A204.1 (cell line): ENCODE measurements at regions not wholly inside any gene's neighbourhood (a gene's known extent, or its start where the extent isn't known, plus 50 kb on each side); places are given as distances from the start of the nearest gene placed in this dataset.

ENCODE experiments used
- FAIRE-seq: peaks from 2 replicates; lab custom pipeline; 2012; peaks lifted over from hg19 to GRCh38; lab: Jason Lieb, UNC

DNA sequence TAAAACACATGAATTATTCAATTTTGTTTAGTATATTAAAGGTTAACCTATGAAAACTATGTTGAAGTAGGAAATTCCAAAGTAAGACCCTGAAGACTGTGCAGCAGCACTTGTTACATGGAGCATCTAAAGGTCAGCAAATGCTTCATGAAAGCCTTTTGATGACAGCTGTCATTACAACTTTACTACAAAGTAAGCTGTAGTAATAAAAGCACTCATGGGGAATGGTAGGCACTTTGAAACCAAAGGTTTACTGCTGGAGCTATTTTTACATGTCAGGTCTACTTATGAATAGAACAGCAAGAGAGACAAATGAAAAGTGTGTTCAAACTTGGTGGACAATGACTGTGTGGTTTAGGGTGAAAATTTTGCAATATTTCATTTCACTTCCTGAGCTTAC is 672.5 kb upstream of the PCDH20 start:
- no peak for FAIRE-seq

DNA sequence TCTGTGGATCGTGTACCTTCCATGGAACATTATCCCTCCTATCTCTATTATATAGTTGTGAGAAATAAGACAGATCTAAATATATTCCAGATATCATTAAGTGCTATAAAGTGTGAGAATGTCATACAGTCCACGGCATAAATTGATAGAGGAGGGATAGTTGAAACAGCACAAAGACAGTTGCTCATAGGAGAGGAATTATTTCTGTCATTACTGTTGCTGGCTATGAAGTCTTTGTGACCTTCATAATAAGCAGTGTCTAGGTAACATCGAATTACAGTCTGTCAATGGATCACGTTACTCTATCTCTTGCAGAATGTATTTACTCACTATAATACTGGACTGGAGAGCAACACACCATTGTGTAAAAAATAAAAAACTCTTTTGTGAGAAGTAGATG is 671.5 kb upstream of the PCDH20 start:
- no peak for FAIRE-seq

DNA sequence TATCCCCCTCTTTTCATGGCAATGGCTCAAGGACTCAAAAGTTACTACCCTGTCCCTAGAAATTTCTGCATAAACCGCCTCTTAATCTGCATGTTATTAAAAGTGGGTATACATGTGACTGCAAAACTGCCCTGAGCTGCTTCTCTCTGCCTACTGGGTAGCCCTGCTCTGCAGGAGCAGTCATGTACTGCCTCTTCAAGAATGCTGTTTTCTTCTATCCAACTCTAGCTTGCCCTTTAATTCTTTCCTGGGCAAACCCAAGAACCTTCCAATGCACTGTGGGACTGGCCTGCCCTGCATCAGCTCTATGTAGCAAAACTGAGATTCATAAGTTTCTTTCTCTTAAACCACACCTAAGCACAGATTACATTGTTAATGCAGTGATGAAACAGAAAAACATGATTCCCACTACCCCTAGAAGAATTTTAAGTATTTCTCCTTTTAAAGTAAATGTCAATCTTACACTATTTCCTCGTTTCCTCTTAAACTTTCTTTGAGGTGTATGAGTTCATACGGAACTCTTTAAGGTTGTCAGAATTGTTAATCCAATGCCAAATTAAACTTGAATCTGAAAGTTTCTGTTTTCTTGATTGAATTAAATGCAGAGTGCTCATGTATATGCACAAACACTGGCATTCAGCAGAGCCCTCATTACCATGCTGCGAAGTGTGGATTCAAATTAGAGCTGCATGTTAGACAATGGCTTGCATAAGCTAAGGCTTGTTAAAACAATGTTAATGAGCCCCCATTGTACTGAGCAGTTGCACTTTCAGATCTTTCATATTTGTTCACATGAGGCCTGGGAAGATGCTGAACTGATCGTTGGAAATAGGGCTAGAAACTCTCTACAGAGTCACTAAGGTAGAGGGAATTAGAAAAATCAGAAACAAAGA is 669.9 kb upstream of the PCDH20 start:
- no peak for FAIRE-seq

DNA sequence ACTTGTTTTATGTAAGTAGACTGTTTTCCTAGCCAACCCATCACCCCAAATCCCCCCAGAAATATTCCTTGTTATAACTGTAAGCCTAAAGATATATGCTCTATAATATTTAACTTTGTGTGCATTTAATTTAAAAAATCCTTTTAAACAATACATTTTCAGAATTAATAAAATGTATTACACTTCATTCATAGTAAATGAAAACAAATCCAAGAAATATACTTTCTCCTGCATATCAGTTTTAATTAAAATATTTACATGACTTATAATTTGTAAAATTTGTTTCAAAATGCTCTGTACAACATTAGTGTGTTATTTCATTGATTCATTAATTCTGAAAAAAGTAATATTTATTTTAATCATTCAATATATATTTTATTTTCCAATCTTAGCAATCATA is 669.1 kb upstream of the PCDH20 start:
- FAIRE-seq: peak; percentile 41

DNA sequence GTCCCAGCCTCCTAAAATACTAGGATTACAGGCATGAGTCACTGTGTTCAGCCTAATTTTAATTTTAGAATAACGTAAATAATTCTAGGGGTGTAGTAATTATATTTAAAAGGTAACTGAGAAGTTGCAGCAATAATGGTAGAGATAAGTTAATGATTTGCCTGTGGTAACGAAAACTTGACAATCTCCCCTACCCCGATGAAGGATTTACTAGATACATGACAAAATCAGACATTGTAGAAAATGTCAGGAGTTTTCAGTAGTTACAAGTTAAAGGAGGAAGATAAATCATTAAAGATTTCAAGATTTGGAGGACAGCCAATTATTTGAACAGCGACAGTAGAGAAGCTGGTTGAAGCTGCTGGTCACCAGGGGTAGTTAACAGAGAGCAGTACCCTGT is 652.2 kb upstream of the PCDH20 start:
- no peak for FAIRE-seq

DNA sequence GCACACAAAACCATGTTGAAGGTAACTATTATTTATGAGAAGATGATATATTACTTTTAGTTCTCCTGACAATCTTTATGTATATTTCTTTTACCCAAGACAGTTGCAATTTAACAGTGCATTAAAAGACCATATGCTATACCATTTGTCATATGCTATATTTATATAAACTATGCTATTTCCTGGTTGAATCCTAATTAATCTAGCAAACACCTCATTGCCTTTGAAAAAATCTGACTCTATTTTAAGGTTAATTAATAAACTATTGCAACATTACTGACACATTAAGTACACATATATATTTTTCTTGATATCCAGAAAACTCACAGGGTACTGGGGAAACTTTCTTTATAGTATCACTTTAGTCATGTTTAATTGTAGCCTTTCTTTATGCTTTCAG is 649.4 kb upstream of the PCDH20 start:
- no peak for FAIRE-seq

DNA sequence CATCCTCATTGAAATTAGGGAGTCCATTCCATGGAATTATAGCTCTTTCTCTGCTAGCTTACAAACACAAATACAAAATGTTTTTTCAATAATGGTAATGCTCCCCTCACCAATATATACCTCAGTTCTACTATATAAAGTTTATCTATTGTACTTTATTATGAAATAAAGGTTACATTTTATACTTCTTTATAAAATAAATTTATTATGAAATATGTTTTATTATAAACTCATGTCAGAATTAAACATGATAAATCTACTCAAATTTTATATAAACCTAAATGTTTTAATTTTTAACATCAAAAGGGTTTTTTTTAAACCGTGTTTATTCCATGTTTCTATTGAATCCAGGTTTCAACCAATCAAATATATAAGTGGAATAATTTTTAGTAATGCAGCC is 646.1 kb upstream of the PCDH20 start:
- FAIRE-seq: no peak

DNA sequence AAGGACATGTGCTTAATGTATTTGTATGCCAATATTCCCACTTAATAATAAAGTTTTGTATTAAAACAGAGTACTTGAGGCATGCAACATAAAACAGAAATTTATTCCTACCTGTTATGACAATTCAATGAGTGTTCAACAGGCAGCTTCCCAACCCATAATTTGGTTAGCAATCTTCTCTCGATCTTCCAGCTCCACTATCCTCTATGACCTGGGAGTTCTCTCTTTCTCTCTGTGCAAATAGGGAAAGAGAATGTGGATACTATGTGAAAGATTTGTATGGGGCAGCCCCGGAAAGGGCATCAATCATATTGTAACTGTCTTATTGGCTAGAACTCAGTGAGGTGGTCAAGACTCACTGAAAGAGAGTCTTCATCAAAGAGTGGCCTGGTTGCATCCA is 644.9 kb upstream of the PCDH20 start:
- FAIRE-seq: no peak

DNA sequence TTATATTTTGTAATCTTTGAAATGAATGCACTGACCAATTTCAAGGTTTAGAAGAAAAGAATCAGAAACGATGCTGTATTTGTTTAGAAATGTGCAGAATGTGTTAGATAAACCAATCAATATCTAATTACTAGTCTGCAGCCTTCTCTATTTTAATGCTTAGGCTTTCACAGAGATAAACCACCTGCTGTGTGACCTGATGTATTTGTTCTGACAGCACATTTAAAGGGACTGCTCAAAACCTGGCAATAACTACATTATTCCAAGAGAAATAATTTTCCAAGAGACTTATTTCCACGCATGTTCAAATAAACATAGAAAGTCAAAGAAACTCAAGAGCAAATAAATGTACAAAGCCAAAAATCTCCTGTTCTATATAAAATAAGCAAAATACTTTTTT is 641.6 kb upstream of the PCDH20 start:
- no peak for FAIRE-seq

DNA sequence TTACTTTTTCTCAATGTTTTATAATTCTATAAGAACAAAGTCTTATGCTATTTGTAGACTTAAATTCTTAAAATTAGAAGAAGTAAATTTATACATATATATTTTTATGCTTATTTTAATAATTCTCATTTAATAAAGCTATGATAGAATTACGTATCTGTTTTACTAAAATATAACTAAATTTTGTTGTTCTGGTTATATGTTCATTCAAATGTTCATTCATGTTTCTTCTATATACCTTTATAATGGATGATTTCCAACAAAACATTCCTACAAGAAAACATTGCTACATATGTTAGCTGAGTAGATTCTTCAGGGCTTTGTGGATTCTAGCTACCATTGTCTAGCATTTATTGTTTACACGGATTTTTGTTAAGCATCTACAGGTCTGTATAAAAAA is 634.3 kb upstream of the PCDH20 start:
- FAIRE-seq: peak; percentile 72

DNA sequence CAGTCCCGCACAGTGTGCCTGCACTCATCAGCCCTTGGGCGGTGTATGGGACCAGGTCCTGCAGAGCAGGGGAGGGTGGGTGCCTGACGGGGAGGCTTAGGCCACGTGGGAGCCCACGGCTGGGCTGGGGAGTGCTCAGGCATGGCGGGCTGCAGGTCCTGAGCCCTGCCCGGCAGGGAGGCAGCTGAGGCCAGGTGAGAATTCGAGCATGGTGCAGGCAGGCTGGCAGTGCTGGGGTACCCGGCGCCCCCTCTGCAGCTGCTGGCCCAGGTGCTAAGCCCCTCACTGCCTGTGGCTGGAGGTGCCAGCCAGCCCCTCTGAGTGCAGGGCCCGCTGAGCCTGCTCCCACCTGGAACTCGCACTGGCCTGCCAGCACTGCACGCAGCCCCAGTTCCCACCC is 630.9 kb upstream of the PCDH20 start:
- FAIRE-seq: no peak

DNA sequence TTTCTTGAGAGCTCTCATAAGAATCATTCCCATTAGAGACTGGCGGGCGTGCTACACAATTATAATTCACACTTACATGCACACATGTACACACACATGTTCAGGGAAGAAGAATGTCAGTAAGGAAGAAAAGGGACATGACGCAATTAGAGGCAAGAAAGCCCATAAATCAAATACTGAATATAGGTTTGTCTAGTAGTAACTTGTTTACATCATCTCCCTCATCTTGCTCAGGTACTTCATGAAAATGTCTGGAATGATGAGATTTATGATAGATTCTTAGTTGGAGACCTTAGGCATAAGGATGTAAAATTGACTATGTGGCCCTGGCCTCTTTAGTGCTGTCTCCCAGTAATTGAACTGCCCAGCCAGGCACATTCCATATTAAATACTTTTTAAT is 628.0 kb upstream of the PCDH20 start:
- no peak for FAIRE-seq

DNA sequence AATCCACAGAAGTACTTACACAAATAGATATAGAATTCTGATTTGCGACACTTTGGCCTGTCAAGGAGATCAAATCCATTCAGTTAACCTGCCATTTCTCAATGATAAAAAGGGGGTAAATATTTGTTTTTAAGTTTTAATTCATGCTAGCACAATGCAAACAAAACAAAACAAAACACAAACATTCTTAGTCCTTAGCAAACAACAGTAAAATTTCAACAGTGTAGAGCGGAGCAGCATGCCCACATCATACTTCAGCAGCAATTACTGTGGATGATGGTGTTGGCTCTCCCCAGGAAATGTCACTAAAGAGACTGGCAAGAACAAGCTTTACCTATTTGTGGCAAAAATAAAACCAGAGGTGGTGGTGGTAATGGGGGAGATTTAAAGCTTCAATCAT is 625.2 kb upstream of the PCDH20 start:
- FAIRE-seq: no peak

DNA sequence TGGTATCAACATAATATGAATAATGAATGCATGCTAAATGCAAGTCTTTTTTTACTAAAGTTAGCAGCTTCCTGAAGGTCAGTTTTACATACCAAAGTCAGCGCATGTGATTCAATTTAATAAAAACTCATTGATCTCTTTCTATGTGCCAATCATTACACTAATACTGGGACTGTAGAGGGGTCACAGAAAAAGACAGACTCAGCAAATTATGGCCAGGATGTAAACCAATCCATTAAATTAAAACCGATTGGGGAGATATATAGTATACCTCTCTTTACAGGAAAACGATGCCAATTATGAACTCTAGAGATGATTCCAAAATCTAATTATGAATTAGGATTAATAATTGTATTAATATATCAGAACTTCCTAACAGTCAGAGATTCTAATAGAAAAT is 624.4 kb upstream of the PCDH20 start:
- FAIRE-seq: no peak

DNA sequence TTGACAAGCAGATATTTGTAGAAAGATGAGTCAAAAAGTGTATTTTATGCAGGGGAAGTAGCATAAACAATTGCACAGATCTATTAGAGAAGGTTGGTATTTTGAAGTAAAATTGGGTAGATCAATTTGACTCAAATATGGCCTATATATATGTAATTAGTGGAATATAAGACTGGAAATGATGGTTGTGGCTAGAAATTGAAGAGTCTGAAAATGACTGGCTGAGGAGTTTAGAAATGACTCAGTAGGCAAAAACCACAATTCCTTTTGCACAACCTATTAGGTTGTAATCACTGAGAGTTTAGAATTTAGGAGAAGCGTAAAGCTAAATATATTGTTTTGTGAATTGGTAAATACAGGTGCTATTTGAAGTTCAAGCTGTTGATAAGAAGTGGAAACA is 622.6 kb upstream of the PCDH20 start:
- no peak for FAIRE-seq

DNA sequence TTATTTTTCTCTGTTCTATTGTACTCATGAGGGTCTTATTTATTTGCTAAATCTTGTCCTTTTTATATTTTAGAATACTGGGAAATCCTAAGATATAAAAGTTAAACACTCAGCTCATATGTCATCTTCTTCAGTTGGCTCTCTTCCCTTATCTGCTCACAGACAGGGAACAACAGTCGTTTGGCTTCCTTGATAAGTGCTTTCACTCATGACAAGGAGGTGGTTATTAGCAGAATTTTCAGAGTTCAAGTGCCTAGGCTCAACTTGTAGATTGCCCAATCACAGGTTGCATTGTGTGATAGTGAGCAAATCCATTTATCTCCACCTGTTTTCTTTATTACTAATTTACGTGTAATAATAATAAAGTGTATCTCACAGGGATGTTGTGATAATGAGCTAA is 620.3 kb upstream of the PCDH20 start:
- FAIRE-seq: no peak

DNA sequence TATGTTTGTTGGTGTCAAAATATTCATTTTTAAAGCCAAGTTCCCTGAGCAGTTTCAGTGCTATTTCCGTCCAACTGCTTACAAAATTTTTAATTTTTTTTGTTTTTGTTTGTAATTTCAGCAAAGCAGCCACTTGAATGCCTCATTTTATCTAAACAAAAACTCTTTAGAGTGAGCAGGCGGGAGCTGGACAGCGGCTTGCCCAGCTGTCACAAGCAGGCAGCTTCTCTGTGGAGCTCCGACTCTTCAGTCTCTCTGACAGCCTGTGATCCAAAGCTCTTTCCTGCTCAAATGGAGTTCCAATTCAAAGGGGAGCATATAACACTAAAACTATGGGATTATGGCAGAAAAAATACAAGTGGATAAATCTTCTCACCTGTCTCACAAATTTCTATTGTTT is 618.3 kb upstream of the PCDH20 start:
- FAIRE-seq: no peak

DNA sequence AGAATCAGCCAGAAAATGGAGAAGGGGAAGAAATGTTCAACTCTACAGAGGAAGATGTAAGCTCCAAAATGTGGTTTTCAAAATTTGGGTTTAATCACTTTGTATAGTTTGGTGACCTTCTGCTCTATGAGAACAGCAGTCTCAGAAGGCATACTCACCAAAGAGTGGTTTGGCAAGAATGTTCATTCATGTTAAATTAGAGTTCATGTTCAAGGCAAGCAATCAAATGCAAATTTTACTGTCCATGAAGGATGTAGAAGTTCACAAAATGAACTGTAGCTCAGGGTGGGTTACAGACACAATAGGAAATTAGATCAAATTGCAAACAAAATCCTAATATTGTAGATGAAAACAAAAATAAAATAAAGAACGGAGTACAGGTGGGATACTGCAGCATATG is 606.7 kb upstream of the PCDH20 start:
- no peak for FAIRE-seq

DNA sequence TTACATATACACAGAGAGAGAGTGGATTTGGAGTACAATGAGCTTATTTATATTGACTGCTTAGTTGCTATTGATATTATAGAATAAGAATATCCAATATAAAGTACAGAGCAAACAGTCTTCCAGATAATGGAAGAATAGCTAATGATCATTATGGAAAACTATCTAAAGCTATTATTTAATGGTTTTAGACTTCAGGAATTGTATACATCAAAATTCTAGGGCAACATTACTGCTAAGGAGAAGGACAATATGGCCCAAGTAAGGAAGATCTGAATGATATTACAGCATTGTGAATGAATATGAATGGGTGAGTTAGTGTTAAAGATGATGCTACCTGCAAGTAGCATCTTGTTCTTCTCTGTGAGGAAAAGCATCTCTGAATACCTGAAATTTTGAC is 604.2 kb upstream of the PCDH20 start:
- no peak for FAIRE-seq

DNA sequence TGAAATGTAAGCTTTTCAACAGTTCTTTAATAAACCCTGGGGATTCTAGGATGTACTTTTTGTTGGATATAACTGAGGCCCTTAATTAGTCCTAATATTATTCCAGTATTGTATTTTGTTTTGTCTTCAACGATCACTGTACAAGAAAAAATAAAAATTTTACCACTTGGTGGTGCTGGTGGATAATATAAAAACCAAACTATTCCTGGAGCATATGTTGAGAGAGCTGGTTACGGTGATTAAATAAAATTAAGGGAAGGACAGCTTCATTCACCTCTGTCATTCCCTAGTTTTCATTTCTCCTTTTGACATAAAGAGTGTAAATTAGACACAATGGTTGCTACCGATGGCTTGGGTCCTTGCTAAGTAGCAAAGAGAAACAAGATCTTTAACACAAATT is 598.6 kb upstream of the PCDH20 start:
- FAIRE-seq: peak; percentile 97

DNA sequence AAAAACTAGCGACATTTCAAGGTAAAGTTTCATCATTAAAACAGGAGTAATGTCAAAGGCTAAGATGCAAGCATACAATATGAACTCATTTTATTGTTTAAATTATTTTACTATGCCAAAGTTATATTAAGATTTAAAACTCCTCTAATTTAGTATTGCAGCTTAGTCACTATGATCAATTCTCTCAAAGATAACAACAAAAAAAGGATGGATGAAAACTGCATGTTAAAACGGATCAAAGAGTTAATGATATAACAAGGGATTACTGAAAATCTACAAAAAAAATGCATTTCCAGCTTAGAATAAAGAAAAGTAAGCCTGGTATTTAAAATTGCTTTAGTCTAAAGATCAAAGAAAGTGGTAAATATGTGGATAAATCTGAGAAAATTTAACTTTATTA is 587.8 kb upstream of the PCDH20 start:
- no peak for FAIRE-seq

DNA sequence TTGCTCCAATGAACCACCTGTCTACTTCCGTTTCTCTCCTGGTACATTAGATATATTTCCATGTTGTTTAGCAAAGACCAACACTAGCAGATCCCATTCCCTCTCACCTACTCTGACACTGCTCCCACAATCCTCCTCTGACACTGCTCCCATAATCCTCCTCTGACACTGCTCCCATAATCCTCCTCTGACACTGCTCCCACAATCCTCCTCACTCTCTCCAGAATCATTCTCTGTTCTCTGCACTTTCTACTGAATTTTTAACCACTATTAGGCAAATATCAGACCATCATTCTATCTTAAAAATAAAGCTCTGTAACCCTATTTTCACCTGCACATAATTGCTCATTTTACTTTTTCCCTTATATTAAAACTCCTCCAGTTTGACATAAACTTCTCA is 578.5 kb upstream of the PCDH20 start:
- no peak for FAIRE-seq

DNA sequence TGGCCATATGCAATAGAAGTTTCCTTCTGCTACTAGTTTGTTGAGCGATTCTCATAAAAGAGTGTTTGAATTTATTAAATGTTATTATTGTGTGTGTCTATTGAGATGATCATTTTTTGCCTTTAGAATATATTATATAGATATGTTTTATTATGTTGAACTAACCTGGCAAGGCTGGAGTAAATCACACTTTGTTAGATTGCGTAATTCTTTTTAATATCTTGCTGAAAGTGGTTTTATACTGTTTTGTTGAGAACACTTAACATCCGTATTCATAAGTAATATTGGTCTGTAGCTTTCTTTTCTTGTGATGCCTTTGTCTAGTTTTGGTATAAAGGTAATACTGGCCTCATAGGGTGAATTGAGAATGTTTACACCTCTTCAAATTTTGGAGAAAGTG is 574.3 kb upstream of the PCDH20 start:
- FAIRE-seq: no peak

DNA sequence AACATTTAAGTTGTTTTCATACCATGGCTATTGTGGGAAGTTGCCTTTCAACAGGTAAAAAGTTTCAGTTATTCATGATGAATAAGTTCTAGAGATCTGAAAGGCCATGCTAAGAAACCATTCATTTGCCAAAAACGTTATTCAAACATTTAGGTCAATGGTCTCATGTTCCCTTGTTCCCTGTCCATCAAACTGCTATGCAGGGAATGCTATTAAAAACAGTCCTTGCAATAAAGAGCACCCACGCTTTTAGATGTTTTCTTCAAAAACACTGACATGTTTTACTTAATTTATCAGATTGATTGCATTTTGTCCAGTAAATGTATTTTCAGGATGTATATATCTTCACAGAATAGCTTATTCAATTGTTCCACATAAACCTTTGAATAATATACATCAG is 573.2 kb upstream of the PCDH20 start:
- FAIRE-seq: no peak

DNA sequence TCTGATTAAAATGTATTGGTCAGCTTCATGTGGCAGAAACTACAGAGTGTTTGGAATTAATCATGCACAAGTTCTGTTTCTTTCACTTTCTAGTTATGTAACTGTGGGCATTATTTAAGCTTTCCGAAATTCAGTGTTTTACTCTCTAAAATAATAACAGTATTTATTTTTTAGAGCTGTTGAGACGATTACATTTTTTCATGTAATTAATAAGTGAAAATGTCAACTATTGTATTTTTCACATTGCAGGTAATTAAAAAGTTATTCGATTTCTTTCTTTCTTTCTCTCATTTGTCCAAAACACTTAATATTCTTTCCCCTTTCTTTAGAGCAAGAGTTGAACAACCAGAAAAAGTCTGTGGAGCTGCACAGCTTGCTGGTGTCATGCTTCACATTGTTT is 559.4 kb upstream of the PCDH20 start:
- no peak for FAIRE-seq
